SKM-1 (cell line): ENCODE measurements at regions not wholly inside any gene's neighbourhood (a gene's known extent, or its start where the extent isn't known, plus 50 kb on each side); places are given as distances from the start of the nearest gene placed in this dataset.

Source experiments
- DNase-seq: peaks from one replicate; lab custom pipeline; 2025; ENCODE audit not compliant: unreplicated experiment; lab: John Stamatoyannopoulos, UW

DNA sequence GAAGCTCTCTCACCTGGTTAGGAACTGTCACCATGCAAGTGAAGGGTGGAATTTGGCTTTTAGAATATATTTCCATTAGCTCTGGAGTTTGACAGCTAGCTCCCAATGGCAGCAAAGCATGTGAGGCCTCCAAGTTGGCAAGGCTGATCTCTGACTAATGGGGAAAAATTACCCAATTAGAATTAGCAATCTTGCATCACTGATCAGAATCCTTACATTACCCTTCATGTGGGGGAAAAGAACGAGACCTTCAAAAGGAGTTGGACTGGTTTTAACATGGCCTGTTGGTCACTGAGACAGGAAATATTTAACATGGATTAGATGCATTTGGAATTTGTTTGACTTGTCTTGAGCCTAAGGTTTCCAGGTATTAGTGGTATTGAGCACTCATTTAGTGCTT lies 192.3 kb upstream of the GDNF start:
- no peak for DNase-seq

DNA sequence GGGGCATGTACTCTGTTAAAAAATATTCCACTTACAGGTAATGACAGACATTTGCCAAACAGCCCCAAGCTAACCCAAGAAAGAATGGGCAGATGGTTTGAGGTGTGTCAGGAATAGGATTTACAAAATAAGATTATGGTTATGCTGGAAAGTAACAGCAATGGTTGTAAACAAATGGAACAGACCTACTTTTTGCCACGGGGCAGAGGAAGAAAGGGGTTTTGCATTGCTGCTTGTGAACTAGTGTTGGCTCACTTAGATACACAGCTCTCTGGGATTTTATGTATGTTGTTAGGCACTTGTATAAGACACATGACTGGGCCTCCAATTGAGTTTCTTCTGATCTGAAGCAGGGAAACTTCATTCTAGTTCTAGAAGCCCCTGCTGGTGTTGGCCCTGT lies 191.5 kb upstream of the GDNF start:
- DNase-seq, result no peak

GRCh38 chr5:38029397-38030065 lies 189.7 kb upstream of the GDNF start:
- no peak for DNase-seq

- DNase-seq, result no peak
Observed at GRCh38 chr5:38023799-38024198, 184.0 kb upstream of the GDNF start.

DNA sequence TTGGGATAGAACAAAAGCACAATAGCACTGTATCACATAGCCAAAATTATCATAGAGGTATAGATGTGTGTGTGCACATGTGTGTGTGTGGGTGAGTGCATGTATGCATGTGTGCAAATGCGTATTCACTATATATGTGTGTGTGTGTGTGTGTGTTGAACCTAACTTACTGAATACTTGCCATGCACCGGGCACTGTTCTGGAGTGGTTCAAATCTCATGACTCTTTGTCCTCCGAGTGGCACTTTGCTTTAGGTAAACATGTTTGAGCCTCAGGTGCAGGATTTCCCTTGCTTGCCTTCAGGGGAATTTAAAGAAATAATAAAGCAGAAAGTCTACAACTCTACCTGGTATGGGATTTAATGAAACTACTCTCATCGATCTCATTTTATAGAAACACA lies 183.5 kb upstream of the GDNF start:
- no peak for DNase-seq

DNA sequence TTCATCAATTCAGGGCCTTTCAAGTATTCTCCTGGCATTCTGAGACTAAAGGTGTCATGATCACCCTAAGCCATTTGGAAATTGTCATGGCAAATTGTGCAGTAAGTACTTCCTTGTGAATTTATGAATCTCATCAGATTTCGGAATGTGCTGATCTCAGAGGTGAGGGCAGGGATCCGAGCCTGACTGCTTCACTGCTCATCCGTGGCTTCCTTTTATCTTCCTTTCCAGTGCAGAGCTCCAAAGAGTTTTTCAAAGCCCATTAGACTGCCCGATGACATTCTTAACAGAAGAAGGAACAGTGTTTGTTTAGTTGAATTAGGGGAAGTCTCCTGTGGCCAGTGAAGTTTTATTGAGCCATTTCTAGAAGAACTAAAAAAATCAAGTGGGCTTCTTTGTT lies 182.8 kb upstream of the GDNF start:
- DNase-seq, result no peak

GRCh38 chr5:38018016-38018415 lies 178.2 kb upstream of the GDNF start:
- no peak for DNase-seq

DNA sequence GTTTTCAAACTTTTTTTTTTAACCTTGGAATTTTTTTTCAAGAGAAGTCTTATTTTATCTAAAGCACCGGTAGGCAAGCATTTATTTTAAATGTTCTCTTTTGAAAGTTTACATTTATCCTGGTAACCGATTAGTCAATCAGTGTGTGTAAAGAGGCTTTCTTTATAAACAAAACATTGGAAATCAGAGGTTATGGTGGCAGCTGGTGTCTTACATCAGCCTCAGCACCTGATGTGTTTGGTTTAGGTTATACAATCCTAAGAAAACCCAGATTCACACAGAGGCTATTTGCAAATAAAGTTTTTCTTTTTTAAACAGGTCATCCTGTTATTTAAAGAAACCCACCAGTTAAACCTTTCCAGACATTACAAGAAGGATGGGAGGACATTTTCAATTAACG lies 173.3 kb upstream of the GDNF start:
- no peak for DNase-seq

GRCh38 chr5:38011668-38012188 lies 171.9 kb upstream of the GDNF start:
- no peak for DNase-seq

- DNase-seq, result no peak
Observed at GRCh38 chr5:38009749-38010358, 170.0 kb upstream of the GDNF start.

DNA sequence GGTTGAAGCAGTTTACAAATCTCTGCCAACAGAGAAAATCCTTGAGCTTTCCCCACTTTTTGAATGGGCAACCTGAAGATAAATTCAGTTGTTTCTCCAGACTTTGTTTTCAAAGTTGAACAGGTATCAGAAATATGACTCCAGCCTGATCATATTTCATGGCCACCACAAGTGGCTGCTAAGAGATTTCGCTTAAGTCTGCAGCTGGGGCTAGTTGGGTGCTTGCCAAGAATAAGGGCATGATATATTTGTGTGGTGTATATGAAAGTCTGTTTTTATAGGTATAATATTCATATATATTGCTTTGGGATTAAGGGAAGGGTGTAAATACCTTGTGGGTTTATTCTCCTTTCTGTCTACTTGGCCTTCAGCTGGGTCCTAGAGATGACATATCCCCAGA lies 168.4 kb upstream of the GDNF start:
- DNase-seq, result no peak

DNA sequence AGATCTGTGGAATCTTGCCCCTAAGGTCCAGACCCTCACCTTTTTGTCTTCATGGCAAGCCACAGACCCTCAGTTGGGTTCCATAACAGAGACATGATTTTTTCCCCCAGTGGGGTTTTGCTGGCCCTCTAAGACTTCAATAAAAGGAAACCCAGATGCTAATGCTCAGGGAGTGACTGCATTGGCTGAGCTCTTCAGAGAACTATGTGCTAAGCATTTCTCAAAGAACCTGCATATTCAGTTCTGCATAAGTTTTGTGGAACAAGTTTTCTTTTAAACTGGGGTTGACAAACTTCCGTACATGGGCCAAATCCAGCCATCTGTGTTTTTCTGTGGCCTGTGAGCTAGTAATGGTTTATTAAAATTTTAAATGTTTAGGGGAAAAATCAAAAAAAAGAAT lies 159.8 kb upstream of the GDNF start:
- no peak for DNase-seq

GRCh38 chr5:37996918-37997317 lies 157.1 kb upstream of the GDNF start:
- DNase-seq, result no peak

GRCh38 chr5:37994729-37995128 lies 154.9 kb upstream of the GDNF start:
- DNase-seq, result no peak

DNA sequence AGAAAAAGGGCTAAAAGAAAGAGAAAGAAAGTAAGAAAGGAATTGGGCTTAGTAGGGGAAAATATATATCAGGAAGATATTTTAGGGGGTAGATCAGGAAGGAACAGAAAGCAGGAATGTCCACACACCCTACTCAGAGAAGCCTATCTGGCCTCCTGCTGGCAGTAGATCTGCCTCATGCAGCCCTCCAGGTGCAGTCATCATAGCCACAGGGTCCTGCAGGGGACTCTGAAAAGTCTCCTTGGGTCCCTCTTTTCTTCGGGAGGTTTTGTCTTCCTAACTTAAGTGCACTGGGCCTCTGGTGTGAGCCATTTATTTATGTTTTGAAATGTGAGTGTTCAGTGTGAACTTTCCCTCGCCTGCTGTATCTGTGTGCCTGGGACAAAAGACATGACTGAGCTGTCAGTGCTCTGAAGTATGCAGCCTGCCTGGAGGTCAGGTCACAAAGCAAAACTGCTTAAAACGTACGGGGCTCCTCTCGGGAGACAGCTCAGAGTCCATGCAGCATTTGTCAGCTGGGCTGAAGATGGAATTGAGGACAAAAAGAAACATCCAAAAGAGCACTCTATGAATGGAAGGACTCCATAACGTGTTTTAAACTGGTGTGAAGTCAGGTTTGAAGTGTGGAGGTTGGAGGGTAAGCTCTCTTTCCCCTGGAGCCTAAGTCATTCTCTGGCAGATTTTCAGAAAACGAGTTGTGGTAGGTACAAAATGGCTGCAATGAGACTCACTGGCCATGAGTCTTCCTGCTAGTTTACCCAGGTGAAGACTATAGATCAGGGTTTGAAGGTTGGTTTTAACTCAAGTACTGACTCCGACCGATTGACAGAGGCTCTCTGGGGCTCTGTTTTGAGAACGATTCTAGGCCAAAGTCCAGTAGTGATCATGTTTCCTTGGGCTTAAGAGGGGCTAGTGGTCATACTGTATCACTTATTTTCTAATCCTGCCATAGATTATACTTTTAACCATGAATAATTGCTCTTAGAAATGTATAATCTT lies 151.8 kb upstream of the GDNF start:
- DNase-seq, result no peak

GRCh38 chr5:37989884-37990283 lies 150.0 kb upstream of the GDNF start:
- no peak for DNase-seq

DNA sequence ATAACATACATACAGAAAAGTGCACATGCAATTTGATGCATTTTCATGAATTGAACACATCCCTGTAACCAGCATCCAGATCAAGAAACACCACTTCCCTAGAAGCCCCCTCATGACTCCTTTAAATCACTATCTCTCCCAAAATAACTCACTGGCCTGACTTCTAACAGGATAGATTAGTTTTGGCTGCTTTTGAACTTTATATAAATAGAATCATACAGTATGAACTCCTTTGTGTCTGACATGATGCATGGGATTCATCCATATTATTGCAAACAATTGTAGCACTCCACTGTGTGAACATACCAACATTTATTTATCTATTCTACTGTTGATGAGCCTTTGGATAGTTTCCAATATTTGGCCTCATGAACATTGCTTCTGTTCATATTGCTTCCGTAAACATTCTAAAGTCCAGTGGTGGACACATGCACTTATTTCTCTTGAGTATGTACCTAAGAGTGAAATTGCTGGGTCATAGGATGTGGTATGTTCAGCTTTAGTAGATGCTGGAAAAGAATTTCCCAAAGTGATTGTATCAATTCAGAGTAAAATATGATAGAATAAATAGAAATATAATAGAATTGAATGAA lies 148.7 kb upstream of the GDNF start:
- DNase-seq, result no peak

DNA sequence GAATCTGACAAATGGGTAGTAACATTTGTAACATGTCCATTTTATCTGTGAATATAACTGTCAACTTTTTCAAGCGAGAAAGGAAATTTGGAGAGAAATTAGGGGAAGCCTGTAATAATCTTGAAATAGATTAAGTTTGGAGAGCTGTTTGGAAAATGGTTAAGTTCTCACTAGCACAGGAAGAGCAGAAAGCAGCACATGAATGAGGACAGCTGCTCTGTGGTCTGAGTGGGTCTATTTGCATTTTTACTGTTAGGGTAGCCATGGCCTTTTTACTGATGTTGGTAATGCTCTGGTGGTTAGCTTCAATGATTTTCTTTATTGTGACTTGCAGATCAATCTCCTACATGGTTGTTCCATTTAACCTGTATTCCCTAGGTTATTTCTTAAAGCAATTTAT lies 144.5 kb upstream of the GDNF start:
- DNase-seq, result no peak

DNA sequence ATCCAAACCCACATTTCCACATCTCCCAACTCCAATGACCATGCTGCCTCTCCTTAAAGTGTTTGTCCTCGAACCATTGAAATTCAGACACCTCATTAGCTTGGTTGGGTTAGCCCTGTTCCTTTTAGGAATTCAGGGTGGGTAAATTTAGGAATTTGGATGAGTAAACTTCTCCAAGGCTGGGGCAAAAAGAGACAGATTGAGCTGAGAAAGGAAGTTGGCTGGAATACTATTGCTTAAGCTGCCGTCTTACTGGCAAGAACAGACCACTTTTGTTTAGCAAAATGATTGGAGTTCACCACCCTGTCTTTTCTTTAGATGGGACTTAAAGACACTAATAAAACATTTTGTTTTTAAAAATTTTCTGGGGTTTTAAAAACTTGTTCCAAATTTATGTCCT lies 143.6 kb upstream of the GDNF start:
- no peak for DNase-seq

DNA sequence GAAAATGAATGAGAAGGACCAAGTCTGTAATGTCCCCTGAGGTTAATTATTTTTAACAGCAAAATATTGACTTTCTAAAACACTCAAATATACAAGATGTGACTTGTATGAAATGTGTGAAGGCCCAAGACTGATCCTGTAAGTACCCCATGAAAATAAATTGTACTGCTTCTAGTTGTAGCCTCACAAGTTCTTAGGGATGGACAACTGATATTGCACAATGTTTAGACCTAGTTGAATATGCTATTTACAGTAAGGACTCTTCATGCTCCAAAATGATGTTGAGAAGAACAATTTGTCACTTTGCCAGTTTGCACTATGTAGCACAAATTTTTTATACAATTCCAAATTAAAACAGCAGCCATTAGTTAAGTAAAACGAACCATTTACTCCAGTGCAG lies 139.7 kb upstream of the GDNF start:
- DNase-seq, result no peak

- DNase-seq, result no peak
Observed at GRCh38 chr5:37975531-37975930, 135.7 kb upstream of the GDNF start.
